Stimulated activated CD8-positive, alpha-beta memory T cell treated with anti-CD3 and anti-CD28 coated beads, Interleukin-7, amount 100 ng/mL, for 48 hours (primary cell): ENCODE measurements at regions not wholly inside any gene's neighbourhood (a gene's known extent, or its start where the extent isn't known, plus 50 kb on each side); places are given as distances from the start of the nearest gene placed in this dataset.

Source experiments
- DNase-seq, 2 donors: peaks; one replicate each; pipeline ENCODE4 v3.0.0-alpha.2; 2020; ENCODE audit warnings: low read depth in 1 of 2; ENCODE audit errors: extremely low read depth in 1 of 2

- DNase-seq, result no peak
Measured at GRCh38 chr21:39057121-39057520, 126.1 kb downstream of the PSMG1 start.

- DNase-seq, result no peak
Measured at GRCh38 chr21:39056636-39057035, 126.6 kb downstream of the PSMG1 start.

GRCh38 chr21:39055167-39055767 lies 128.0 kb downstream of the PSMG1 start:
- DNase-seq, result no peak

- DNase-seq, result no peak
Measured at GRCh38 chr21:39054066-39054465, 129.2 kb downstream of the PSMG1 start.

- DNase-seq, result no peak
Measured at GRCh38 chr21:39053126-39053525, 130.1 kb downstream of the PSMG1 start.

GRCh38 chr21:39052718-39053117 lies 130.5 kb downstream of the PSMG1 start:
- DNase-seq, result no peak

GRCh38 chr21:39051588-39051949 lies 131.7 kb downstream of the PSMG1 start:
- DNase-seq, result no peak

GRCh38 chr21:39050841-39051587 lies 132.2 kb downstream of the PSMG1 start:
- DNase-seq, result no peak

GRCh38 chr21:39048574-39048973 lies 134.7 kb downstream of the PSMG1 start:
- DNase-seq, result no peak

GRCh38 chr21:39048064-39048463 lies 135.2 kb downstream of the PSMG1 start:
- no peak for DNase-seq

GRCh38 chr21:39047046-39047445 lies 136.2 kb downstream of the PSMG1 start:
- no peak for DNase-seq

GRCh38 chr21:39046236-39046916 lies 136.9 kb downstream of the PSMG1 start:
- no peak for DNase-seq

GRCh38 chr21:39041816-39042215 lies 141.4 kb downstream of the PSMG1 start:
- DNase-seq, result no peak

- no peak for DNase-seq
Measured at GRCh38 chr21:39040494-39041110, 142.6 kb downstream of the PSMG1 start.

- no peak for DNase-seq
Measured at GRCh38 chr21:39037807-39038405, 145.3 kb downstream of the PSMG1 start.

GRCh38 chr21:39036581-39036980 lies 146.7 kb downstream of the PSMG1 start:
- DNase-seq, result no peak

- no peak for DNase-seq
Measured at GRCh38 chr21:39034590-39035536, 148.4 kb downstream of the PSMG1 start.

- no peak for DNase-seq
Measured at GRCh38 chr21:39033878-39034589, 149.2 kb downstream of the PSMG1 start.
